ENCODE measurements at regions not wholly inside any gene's neighbourhood (a gene's known extent, or its start where the extent isn't known, plus 50 kb on each side); places are given as distances from the start of the nearest gene placed in this dataset.
A peak's percentile ranks its signal among the peaks of the same experiment; 100 is the strongest.

DNA sequence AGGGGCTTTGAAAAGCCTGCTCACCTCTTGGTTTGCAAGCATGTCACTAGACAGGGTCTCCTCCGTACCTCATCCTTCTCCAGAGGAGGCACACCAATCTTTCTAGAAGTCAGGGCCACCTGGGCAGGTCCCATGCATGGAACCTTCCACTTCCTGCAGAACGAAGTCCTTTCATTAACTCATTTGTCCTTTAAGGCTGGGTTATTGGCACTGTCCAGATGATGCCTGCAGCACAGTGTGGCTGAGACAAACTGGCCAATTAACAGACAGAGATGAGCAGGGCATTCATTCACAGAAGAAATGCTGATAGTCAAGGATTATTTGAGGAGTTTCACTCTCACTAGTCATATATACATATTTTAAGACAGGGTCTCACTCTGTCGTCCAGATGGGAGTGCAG, 245.3 kb downstream of the TFCP2L1 start:
- H3K27me3 ChIP-seq = no peaks in the 10 kb centered on the region
- no peak for TF ChIP-seq EP300 (IDR thresholded peaks at IDR 0.05)
- TF ChIP-seq, protein P1, sequence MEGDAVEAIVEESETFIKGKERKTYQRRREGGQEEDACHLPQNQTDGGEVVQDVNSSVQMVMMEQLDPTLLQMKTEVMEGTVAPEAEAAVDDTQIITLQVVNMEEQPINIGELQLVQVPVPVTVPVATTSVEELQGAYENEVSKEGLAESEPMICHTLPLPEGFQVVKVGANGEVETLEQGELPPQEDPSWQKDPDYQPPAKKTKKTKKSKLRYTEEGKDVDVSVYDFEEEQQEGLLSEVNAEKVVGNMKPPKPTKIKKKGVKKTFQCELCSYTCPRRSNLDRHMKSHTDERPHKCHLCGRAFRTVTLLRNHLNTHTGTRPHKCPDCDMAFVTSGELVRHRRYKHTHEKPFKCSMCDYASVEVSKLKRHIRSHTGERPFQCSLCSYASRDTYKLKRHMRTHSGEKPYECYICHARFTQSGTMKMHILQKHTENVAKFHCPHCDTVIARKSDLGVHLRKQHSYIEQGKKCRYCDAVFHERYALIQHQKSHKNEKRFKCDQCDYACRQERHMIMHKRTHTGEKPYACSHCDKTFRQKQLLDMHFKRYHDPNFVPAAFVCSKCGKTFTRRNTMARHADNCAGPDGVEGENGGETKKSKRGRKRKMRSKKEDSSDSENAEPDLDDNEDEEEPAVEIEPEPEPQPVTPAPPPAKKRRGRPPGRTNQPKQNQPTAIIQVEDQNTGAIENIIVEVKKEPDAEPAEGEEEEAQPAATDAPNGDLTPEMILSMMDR (IDR thresholded peaks at IDR 0.05) = no peak
- no peak for TF ChIP-seq POLR2AphosphoS5 (IDR thresholded peaks at IDR 0.05)
- TF ChIP-seq POLR2A (IDR thresholded peaks at IDR 0.05) = no peak
- H3K4me3 ChIP-seq = no peak overlapping the region
- intact Hi-C loops (cut with DNase I; ENCODE audit: low total_unique reads) = no loop called here
- peak in 1 of 2 donors; percentile 18 for DNase-seq
- H3K27ac ChIP-seq = no peak overlapping the region
- H3K9me3 ChIP-seq = peaks cover 0 to 2% (median 0%) of the 10 kb centered on the region in 4 donors
- H3K4me1 ChIP-seq = peaks cover 6 to 42% (median 18%) of the 10 kb centered on the region in 4 donors
- 35 to 66% (median 58%) methylated on average over 3 of the region's 3 CpGs for WGBS, 5 donors
- H3K36me3 ChIP-seq = no peaks in the 10 kb centered on the region

DNA sequence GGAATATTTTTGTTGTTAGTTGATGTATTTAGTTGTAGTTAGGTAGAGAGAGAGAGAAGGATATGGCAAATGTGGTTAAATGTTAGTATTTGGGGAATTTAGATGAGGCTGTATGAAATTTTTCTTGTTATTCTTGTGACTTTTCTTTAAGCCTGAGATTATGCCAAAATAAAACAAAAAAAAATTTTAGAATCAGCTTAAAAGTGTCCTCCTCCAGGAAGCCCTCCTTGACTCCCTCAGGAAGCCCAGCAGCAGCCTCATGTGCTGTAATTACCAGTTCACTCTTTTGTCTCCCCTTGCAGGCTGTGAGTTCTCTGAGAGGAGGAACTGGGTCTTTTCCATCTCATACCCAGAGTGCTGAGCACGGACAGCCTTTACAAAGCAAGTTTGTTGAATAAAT, 243.5 kb downstream of the TFCP2L1 start:
- no peak overlapping the region for H3K27ac ChIP-seq
- no peak for TF ChIP-seq EP300 (IDR thresholded peaks at IDR 0.05)
- no peak for TF ChIP-seq POLR2AphosphoS5 (IDR thresholded peaks at IDR 0.05)
- TF ChIP-seq, protein P1 (IDR thresholded peaks at IDR 0.05) = no peak
- no peak for TF ChIP-seq POLR2A (IDR thresholded peaks at IDR 0.05)
- no peak for DNase-seq
- no peak overlapping the region for H3K4me3 ChIP-seq
- intact Hi-C loops (cut with DNase I; ENCODE audit: low total_unique reads) = no loop called here
- peaks cover 0 to 7% (median 0%) of the 10 kb centered on the region in 3 donors for H3K27me3 ChIP-seq
- H3K9me3 ChIP-seq = peaks cover 0 to 2% (median 0%) of the 10 kb centered on the region in 4 donors
- H3K36me3 ChIP-seq = no peaks in the 10 kb centered on the region
- WGBS, 5 donors = 0 to 40% (median 39%) methylated on average over 1 of the region's 1 CpG
- peaks cover 6 to 30% (median 14%) of the 10 kb centered on the region in 4 donors for H3K4me1 ChIP-seq

DNA sequence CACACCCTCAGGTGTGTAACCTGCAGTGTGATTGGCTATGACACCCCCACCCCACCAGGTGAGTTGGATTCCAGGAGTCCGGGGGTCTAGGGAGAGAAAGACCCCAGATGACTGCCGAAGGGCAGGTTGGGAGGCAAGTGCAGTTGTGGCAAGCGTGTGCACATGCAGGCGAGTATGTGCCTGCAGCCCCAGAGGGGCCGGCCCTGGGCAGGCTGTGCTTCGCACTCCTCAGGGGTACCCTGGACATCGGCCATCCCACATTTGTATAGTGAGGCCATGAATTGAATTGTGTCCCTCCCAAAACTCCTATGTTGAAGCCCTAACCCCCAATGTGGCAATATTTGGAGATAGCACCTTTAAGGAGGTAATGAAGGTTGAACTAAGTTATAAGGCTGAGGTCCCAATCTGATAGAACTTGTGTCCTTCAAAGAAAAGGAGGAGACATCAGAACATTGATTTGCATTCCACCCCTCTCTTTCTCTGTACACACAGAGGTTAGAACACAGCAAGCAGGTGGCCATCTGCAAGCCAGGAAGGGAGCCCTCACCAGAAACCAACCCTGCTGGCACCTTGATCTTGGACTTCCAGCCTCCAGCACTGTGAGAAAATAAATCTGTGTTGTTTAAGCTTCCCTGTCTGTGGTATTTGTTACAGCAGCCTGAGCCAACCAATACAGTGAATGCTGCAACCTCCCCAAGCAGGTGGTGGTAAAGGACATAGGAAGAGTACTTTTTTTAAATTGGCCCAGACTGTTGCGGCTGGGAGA, 241.8 kb downstream of the TFCP2L1 start:
- Histone ChIP-seq H3K4me3 (no peak overlapping the region), H3K36me3 (no peaks in the 10 kb centered on the region), H3K27me3 (peaks cover 0 to 7% (median 0%) of the 10 kb centered on the region in 3 donors), H3K4me1 (peaks cover 0 to 13% (median 9%) of the 10 kb centered on the region in 4 donors), H3K27ac (no peak overlapping the region), H3K9me3 (peaks cover 0 to 2% (median 0%) of the 10 kb centered on the region in 4 donors)
- DNase-seq = no peak
- intact Hi-C loops (cut with DNase I; ENCODE audit: low total_unique reads) = no loop called here
- TF ChIP-seq, protein P1 (IDR thresholded peaks at IDR 0.05) = no peak
- TF ChIP-seq POLR2A (IDR thresholded peaks at IDR 0.05) (no peak), POLR2AphosphoS5 (IDR thresholded peaks at IDR 0.05) (no peak), EP300 (IDR thresholded peaks at IDR 0.05) (no peak)
- WGBS, 5 donors = 83 to 100% (median 83%) methylated on average over 6 to 8 of the region's 8 CpGs

DNA sequence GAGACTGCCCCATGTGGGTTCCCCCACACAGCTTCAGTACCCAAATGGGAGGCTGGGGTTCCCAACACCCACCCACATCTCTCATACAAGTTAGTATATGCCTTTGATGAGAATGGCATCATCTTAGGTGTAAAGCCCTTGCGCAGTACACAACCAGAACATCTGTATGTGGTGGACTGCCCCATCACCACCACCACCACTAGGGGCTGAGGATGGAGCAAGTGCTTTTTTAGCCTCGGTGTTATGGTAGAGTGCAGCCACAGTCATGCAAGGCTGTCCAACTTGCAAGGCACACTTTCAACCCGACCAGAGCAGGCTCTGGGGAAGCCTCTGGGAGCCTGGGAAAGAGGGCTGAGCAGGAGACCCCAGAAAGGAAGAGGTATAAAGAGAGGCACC, 241.2 kb downstream of the TFCP2L1 start:
- no peak for DNase-seq
- peaks cover 0 to 2% (median 0%) of the 10 kb centered on the region in 4 donors for H3K9me3 ChIP-seq
- no peak overlapping the region for H3K27ac ChIP-seq
- TF ChIP-seq POLR2A (IDR thresholded peaks at IDR 0.05) = no peak
- TF ChIP-seq EP300 (IDR thresholded peaks at IDR 0.05) = no peak
- TF ChIP-seq POLR2AphosphoS5 (IDR thresholded peaks at IDR 0.05) = no peak
- TF ChIP-seq, protein P1 (IDR thresholded peaks at IDR 0.05) = no peak
- H3K4me3 ChIP-seq = no peak overlapping the region
- 56 to 71% (median 62%) methylated on average over 3 of the region's 3 CpGs for WGBS, 5 donors
- intact Hi-C loops (cut with DNase I; ENCODE audit: low total_unique reads) = no loop called here
- peaks cover 0 to 7% (median 3%) of the 10 kb centered on the region in 4 donors for H3K4me1 ChIP-seq
- H3K27me3 ChIP-seq = peaks cover 0 to 7% (median 0%) of the 10 kb centered on the region in 3 donors
- no peaks in the 10 kb centered on the region for H3K36me3 ChIP-seq

Measured in stomach (tissue), 8 donors.